ENCODE measurements at regions not wholly inside any gene's neighbourhood (a gene's known extent, or its start where the extent isn't known, plus 50 kb on each side); places are given as distances from the start of the nearest gene placed in this dataset.
"Not testable (repeated sequence)": the region's sequence is repeated elsewhere in the genome, so short reads cannot be mapped to it uniquely, and the experiment has no call there.

DNA sequence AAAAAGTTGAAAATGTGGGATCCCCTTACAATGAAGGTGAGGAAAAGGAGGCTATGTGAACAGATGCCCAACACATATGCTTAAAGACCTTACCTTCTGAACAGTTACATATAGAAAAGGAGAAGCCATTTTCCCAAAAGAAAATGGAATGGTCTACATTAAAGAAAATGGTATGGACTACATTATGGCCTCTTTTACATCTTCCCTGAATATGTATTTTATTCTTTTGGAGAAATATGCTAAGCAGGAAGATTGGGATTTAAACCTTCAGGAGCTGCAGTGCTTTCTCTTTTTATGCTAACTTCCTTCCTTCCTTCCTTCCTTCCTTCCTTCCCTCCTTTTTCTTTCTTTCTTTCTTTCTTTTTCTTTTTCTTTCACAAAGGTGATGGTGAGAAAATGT, 155.4 kb downstream of the SEC23IP start:
- DNase-seq (ENCODE audit: low read depth in 3 of 3, low spot score in 1 of 3), result no peak

DNA sequence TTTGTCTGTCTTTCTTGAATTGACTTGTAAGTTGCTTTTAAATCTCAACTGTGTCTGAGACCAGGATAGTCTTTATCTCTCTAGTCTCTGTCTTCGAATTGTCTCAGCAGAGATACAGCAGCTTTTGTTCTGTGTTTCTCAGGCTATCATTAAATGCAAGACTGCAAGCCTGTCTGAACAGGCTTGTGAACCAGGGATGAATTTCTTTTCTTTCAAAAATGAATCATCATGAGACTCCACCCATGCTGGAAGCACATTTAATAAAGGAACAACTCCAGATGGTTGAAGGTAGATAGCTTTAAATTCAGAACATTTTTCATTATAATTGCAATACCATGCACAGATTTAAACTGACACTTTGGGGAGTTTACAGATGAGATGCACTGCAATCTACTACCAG, 155.9 kb downstream of the SEC23IP start:
- no peak for DNase-seq (ENCODE audit: low read depth in 3 of 3, low spot score in 1 of 3)

DNA sequence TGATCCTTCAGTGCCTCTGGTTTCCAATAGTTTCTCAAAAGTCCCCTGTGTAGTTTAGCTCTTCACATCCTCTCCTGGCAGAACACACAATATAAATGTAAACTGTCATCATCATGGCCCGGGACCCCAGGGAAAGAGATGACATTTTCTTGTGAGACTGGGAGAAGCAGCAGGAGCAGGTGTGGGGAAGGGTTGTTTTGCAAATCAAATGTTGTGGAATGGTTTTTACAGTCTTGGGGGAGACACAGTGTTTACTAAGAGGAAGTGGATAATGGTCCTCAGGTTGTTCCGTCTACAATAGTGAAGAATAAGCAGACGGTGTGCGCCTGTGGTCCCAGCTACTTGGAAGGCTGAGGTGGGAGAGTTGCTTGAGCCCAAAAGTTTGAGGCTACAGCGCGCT, 159.1 kb downstream of the SEC23IP start:
- no peak for DNase-seq (ENCODE audit: low read depth in 3 of 3, low spot score in 1 of 3)

GRCh38 chr10:120052964-120053702, 160.6 kb downstream of the SEC23IP start:
- no peak for DNase-seq (ENCODE audit: low read depth in 3 of 3, low spot score in 1 of 3)

DNA sequence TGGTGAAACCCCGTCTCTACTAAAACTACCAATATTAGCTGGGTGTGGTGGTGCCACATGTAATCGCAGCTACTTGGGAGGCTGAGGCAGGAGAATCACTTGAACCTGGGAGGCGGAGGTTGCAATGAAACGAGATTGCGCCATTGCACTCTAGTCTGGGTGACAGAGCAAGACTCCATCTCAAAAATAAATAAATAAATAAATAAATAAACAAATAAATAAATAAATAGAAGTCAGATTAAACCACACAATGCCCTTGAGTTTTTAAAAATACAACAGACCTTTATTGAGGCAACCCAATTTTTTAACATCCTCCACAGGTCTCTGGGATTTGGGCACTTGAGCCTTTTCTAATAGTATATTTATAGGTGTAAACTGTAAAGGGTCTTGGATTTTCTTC, 167.3 kb downstream of the SEC23IP start:
- DNase-seq (ENCODE audit: low read depth in 3 of 3, low spot score in 1 of 3), result not testable (repeated sequence)

GRCh38 chr10:120067427-120067826, 174.9 kb downstream of the SEC23IP start:
- DNase-seq (ENCODE audit: low read depth in 3 of 3, low spot score in 1 of 3), result no peak

DNA sequence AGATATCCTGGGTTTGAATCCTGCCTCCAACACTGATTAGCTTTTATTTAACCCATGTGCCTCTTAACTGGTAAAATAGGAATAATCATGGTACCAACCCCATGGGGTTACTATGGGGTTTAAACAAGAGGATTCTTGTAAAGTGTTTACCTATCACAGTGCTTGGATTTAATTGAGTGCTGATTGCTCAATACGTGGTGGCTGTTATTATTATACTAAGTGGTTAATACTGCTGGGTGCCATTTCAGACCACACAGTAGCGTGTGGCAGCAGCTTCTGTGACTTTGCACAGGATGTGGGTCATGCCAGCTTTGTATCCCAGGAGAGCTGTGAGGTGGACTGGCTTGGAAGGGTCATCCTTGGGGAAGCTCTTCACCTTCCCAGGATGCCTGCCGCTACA, 177.2 kb downstream of the SEC23IP start:
- no peak for DNase-seq (ENCODE audit: low read depth in 3 of 3, low spot score in 1 of 3)

- DNase-seq (ENCODE audit: low read depth in 3 of 3, low spot score in 1 of 3), result no peak
Measured at GRCh38 chr10:120075349-120075748, 182.8 kb downstream of the SEC23IP start.

GRCh38 chr10:120076996-120077706, 184.6 kb downstream of the SEC23IP start:
- no peak for DNase-seq (ENCODE audit: low read depth in 3 of 3, low spot score in 1 of 3)

DNA sequence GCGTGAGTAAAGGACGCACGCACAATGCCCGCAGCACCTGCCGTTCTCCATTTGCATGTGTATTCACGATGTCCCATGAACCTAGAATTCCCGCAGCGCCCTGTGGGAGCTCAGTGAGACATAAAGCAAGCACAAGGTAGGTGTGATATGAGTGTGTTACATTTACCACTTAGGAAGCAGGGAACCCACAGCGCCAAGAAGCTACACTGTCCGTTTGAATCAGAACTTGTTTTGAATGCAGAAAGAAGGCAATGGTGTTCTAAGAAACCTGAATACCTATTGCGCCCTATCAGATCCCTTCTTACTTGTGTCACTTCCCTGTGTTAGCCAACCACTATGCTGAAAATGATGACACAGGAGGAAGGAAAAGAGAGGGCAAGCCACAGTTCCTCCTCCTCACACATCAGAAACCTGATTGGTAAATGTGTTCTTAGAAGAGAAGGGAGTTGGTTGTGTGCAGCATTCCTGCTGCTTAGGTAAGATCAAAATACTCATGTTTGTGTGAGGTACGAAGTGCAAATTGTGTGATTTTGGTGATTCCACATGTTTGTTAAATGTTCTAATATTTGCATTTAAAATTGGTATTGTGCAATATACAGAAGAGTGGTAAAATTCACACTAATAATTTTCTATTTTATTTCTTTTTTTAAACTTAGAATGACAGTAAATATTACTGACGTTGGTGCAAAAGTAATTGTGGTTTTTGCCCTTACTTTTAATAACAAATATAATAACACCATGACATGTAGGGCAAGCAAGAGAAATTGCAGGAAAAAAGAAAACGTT, 185.4 kb downstream of the SEC23IP start:
- no peak for DNase-seq (ENCODE audit: low read depth in 3 of 3, low spot score in 1 of 3)

GRCh38 chr10:120085096-120085796, 192.7 kb downstream of the SEC23IP start:
- no peak for DNase-seq (ENCODE audit: low read depth in 3 of 3, low spot score in 1 of 3)

- DNase-seq (ENCODE audit: low read depth in 3 of 3, low spot score in 1 of 3), result no peak
Measured at GRCh38 chr10:120086066-120086465, 193.5 kb downstream of the SEC23IP start.

DNA sequence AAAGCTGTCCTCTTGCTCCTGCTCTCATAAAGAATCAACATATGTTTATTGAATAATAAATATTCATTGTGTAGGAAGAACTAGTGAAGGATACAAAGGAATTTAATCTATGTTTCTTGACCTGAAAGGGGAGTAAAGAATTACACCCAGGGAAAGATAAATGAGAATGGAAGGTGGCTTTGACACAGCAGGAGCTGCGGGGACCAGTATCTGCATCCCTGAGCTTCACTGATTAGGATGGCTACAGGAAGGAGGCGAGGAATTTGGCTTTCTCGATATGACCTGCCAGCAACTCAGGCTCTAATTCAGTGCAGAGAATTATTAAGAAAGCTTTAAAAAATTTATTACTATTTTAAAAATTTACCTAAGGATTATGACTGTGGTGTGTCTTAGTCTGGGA, 194.6 kb downstream of the SEC23IP start:
- no peak for DNase-seq (ENCODE audit: low read depth in 3 of 3, low spot score in 1 of 3)

- no peak for DNase-seq (ENCODE audit: low read depth in 3 of 3, low spot score in 1 of 3)
Measured at GRCh38 chr10:120095875-120096274, 203.3 kb downstream of the SEC23IP start.

DNA sequence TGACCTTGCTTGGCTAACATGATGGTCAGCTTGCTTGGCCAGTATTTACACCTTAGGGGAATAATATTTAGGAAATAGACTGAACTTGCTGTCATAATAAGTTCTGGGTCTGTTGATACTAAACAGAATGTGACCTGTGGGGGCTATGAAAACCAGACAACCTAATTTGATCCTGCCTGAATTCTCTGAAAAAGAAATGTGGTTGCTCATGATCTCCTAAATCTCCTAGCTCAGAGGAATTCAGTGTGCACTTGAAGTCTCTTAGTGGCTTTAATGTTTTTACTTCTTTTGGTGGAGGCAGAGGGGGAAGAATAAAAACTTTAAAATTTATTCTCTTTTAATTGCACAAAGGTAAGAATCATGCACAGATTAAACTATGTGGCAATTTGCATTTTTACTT, 205.2 kb downstream of the SEC23IP start:
- DNase-seq (ENCODE audit: low read depth in 3 of 3, low spot score in 1 of 3), result no peak

DNA sequence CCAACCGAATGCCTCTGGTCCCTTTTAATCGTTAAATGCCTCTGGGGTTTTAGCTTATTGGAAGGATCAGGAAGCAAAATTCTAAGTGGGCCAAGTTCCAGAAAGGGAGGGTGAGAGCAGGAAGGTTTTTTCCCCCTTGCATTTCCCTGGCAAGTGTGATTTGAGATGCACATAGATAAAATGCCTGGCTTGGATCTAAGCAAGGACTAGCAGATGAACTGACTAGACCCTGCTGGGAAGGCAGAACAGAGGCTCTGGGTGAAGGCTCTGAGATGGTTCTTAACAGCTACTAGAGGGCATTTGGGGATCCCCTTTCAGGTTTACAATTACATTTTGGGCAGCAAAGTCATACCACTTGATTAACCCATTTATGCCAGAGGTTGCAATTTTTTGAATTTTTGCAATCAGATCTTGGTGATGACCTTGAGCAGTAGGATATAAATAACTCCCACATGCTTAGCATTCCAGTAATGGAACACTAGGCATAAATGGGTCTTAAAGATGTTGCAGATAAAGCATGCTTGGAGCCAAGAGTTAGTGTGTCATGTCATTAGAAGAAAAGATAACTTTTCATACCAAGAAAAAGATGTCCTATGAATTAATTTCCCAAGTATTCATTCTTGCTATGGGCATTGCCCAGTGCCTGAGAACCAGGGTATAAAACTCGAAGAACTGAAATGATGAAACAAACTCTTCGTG, 205.9 kb downstream of the SEC23IP start:
- no peak for DNase-seq (ENCODE audit: low read depth in 3 of 3, low spot score in 1 of 3)

- no peak for DNase-seq (ENCODE audit: low read depth in 3 of 3, low spot score in 1 of 3)
Measured at GRCh38 chr10:120103738-120104560, 211.4 kb downstream of the SEC23IP start.

- DNase-seq (ENCODE audit: low read depth in 3 of 3, low spot score in 1 of 3), result no peak
Measured at GRCh38 chr10:120105001-120105400, 212.5 kb downstream of the SEC23IP start.

GRCh38 chr10:120105492-120105891, 213.0 kb downstream of the SEC23IP start:
- no peak for DNase-seq (ENCODE audit: low read depth in 3 of 3, low spot score in 1 of 3)

DNA sequence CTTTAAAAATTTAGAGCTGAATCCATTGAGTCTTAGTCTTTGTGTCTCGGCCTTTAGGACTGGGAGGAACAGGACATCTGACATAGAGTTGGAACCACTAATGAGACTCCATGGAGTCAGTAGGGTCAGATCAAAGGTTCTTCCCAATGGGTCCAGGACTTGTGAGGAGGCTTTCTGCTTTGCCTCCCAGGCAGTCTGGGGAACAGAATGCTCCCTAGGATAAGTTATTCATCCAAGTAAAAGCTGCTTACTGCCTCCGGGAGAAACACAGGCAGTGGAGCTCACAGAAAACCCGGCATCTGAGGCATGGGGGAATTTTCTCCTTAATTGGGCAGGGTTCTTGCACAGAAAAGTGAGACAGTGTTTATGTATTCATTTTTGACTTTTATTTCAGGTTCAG, 216.4 kb downstream of the SEC23IP start:
- no peak for DNase-seq (ENCODE audit: low read depth in 3 of 3, low spot score in 1 of 3)
